H9 (cell line): ENCODE measurements at regions not wholly inside any gene's neighbourhood (a gene's known extent, or its start where the extent isn't known, plus 50 kb on each side); places are given as distances from the start of the nearest gene placed in this dataset.

Experiments used
- DNase-seq: peaks from one replicate; pipeline ENCODE4 v3.0.0-alpha.2; 2017
- H2AFZ ChIP-seq: one replicate; pipeline ENCODE4 v1.6.1; 2013; ENCODE audit warnings: mild to moderate bottlenecking, low read length, control low read depth, moderate library complexity
- H2AK5ac ChIP-seq: 2 replicates; pipeline ENCODE4 v1.6.1; 2013; ENCODE audit warnings: low read length, control low read depth, mixed read lengths; ENCODE audit not compliant: insufficient read length
- H2BK120ac ChIP-seq: one replicate; pipeline ENCODE4 v1.6.1; 2013; ENCODE audit warnings: low read depth, mild to moderate bottlenecking, low read length, control low read depth, inconsistent platforms; ENCODE audit not compliant: poor library complexity, severe bottlenecking
- H2BK12ac ChIP-seq: 2 replicates; pipeline ENCODE4 v1.6.1; 2013; ENCODE audit warnings: low read length, control low read depth, mixed read lengths, low read depth; ENCODE audit not compliant: insufficient read length
- H2BK15ac ChIP-seq: 2 replicates; pipeline ENCODE4 v1.6.1; 2013; ENCODE audit warnings: low read depth, low read length, control low read depth
- H2BK20ac ChIP-seq: one replicate; pipeline ENCODE4 v1.6.1; 2013; ENCODE audit warnings: low read depth, mild to moderate bottlenecking, low read length, control low read depth, inconsistent platforms; ENCODE audit not compliant: poor library complexity, severe bottlenecking
- H2BK5ac ChIP-seq: 2 replicates; pipeline ENCODE4 v1.6.1; 2013; ENCODE audit warnings: low read length, control low read depth, mixed read lengths; ENCODE audit not compliant: insufficient read length
- H3K14ac ChIP-seq: 2 replicates; pipeline ENCODE4 v1.6.1; 2013; ENCODE audit warnings: low read length, control low read depth; ENCODE audit not compliant: insufficient read depth
- H3K18ac ChIP-seq: 2 replicates; pipeline ENCODE4 v1.6.1; 2013; ENCODE audit warnings: low read depth, mild to moderate bottlenecking, mixed read lengths, low read length, control low read depth; ENCODE audit not compliant: insufficient read length
- H3K23ac ChIP-seq: 2 replicates; pipeline ENCODE4 v1.6.1; 2013; ENCODE audit warnings: low read length, control low read depth, mixed read lengths, low read depth; ENCODE audit not compliant: insufficient read length
- H3K23me2 ChIP-seq: 2 replicates; pipeline ENCODE4 v1.6.1; 2013; ENCODE audit warnings: low read depth, mild to moderate bottlenecking, mixed read lengths, low read length, control low read depth; ENCODE audit not compliant: insufficient read length, poor library complexity, severe bottlenecking
- H3K27ac ChIP-seq: 2 replicates; pipeline ENCODE4 v1.5.1; 2013; ENCODE audit warnings: low read length, control low read depth, mixed read lengths, low read depth; ENCODE audit not compliant: insufficient read length
- H3K27me3 ChIP-seq: 2 replicates; pipeline ENCODE4 v1.6.1; 2013; ENCODE audit warnings: low read length, control low read depth, inconsistent platforms; ENCODE audit not compliant: insufficient read depth
- H3K4ac ChIP-seq: 2 replicates; pipeline ENCODE4 v1.6.1; 2013; ENCODE audit warnings: low read depth, mild to moderate bottlenecking, control low read depth, inconsistent platforms, low read length, moderate library complexity
- H3K4me1 ChIP-seq: 2 replicates; pipeline ENCODE4 v1.6.1; 2013; ENCODE audit warnings: low read length, control low read depth, inconsistent platforms; ENCODE audit not compliant: insufficient read depth
- H3K4me2 ChIP-seq: 2 replicates; pipeline ENCODE4 v1.6.1; 2013; ENCODE audit warnings: low read length, control low read depth, mixed read lengths; ENCODE audit not compliant: insufficient read length, insufficient read depth
- H3K56ac ChIP-seq: 2 replicates; pipeline ENCODE4 v1.6.1; 2013; ENCODE audit warnings: low read depth, mild to moderate bottlenecking, mixed read lengths, low read length, control low read depth; ENCODE audit not compliant: insufficient read length
- H3K79me1 ChIP-seq: 2 replicates; pipeline ENCODE4 v1.6.1; 2013; ENCODE audit warnings: low read depth, mild to moderate bottlenecking, moderate library complexity, low read length, control low read depth, inconsistent platforms; ENCODE audit not compliant: insufficient read depth, poor library complexity, severe bottlenecking
- H3K79me2 ChIP-seq: 2 replicates; pipeline ENCODE4 v1.6.1; 2013; ENCODE audit warnings: low read length, control low read depth, inconsistent platforms; ENCODE audit not compliant: insufficient read depth
- H3K9ac ChIP-seq: 2 replicates; pipeline ENCODE4 v1.6.1; 2013; ENCODE audit warnings: low read length, control low read depth, mixed read lengths; ENCODE audit not compliant: insufficient read length; ENCODE audit errors: extremely low read depth
- H3K9me3 ChIP-seq: one replicate; pipeline ENCODE4 v1.6.1; 2013; ENCODE audit warnings: low read depth, low read length, inconsistent platforms; ENCODE audit not compliant: control insufficient read depth
- H3T11ph ChIP-seq: one replicate; pipeline ENCODE4 v1.6.1; 2013; ENCODE audit warnings: mild to moderate bottlenecking, low read length, control low read depth, inconsistent platforms
- H4K20me1 ChIP-seq: one replicate; pipeline ENCODE4 v1.6.1; 2013; ENCODE audit not compliant: control insufficient read depth, insufficient read length, insufficient read depth
- H4K5ac ChIP-seq: 2 replicates; pipeline ENCODE4 v1.6.1; 2013; ENCODE audit warnings: low read depth, mild to moderate bottlenecking, mixed read lengths, low read length, control low read depth; ENCODE audit not compliant: insufficient read length
- H4K8ac ChIP-seq: replicated peaks from 2 replicates; pipeline ENCODE4 v1.6.1; 2013; ENCODE audit warnings: low read length, control low read depth, mixed read lengths, low read depth; ENCODE audit not compliant: insufficient read length
- H4K91ac ChIP-seq: 2 replicates; pipeline ENCODE4 v1.6.1; 2013; ENCODE audit warnings: low read depth, mild to moderate bottlenecking, moderate library complexity, mixed read lengths, low read length, control low read depth; ENCODE audit not compliant: insufficient read length
- H3K27ac Mint-ChIP-seq, 3 experiments: 2 replicates in 2 of 3; 3 replicates in 1 of 3; pipeline ENCODE4 v1.8.0; 2020 to 2021; ENCODE audit warnings: mixed read lengths in 3 of 3, mild to moderate bottlenecking in 1 of 3, moderate library complexity in 1 of 3
- H3K27me3 Mint-ChIP-seq: 2 replicates; pipeline ENCODE4 v1.8.0; 2021; ENCODE audit warnings: low read depth, mild to moderate bottlenecking, moderate library complexity, mixed read lengths
- H3K36me3 Mint-ChIP-seq, 3 experiments: 2 replicates in 2 of 3; 3 replicates in 1 of 3; pipeline ENCODE4 v1.8.0; 2020 to 2021; ENCODE audit warnings: low read depth in 3 of 3, mixed read lengths in 3 of 3; ENCODE audit not compliant: insufficient read depth in 1 of 3
- H3K4me1 Mint-ChIP-seq, 2 experiments: 2 replicates each; pipeline ENCODE4 v1.8.0; 2020; ENCODE audit warnings: mixed read lengths in 2 of 2
- H3K4me3 Mint-ChIP-seq, 2 experiments: 2 replicates in 1 of 2; 3 replicates in 1 of 2; pipeline ENCODE4 v1.8.0; 2020 to 2021; ENCODE audit warnings: mild to moderate bottlenecking in 2 of 2, mixed read lengths in 2 of 2, moderate library complexity in 1 of 2
- H3K9me3 Mint-ChIP-seq, 2 experiments: 2 replicates in 1 of 2; 3 replicates in 1 of 2; pipeline ENCODE4 v1.8.0; 2020; ENCODE audit warnings: mild to moderate bottlenecking in 2 of 2, mixed read lengths in 2 of 2, moderate library complexity in 1 of 2
- CTCF ChIP-seq: fragments of 200-600 bp; sonication (generic); conservative IDR thresholded peaks from 3 replicates; pipeline ENCODE4 v1.8.0; 2021; ENCODE audit warnings: antibody characterized with exemption, mild to moderate bottlenecking
- WGBS: extraction: QIAGEN DNeasy Blood & Tissue Kit; methylation state at CpG from one replicate; pipeline ENCODE4 v1.1.7; 2013; ENCODE audit warnings: missing lambda C conversion rate, low lambda C conversion rate, mixed read lengths; ENCODE audit not compliant: insufficient read length; ENCODE audit errors: extremely low coverage; 5-methylcytosine and 5-hydroxymethylcytosine counted together

DNA sequence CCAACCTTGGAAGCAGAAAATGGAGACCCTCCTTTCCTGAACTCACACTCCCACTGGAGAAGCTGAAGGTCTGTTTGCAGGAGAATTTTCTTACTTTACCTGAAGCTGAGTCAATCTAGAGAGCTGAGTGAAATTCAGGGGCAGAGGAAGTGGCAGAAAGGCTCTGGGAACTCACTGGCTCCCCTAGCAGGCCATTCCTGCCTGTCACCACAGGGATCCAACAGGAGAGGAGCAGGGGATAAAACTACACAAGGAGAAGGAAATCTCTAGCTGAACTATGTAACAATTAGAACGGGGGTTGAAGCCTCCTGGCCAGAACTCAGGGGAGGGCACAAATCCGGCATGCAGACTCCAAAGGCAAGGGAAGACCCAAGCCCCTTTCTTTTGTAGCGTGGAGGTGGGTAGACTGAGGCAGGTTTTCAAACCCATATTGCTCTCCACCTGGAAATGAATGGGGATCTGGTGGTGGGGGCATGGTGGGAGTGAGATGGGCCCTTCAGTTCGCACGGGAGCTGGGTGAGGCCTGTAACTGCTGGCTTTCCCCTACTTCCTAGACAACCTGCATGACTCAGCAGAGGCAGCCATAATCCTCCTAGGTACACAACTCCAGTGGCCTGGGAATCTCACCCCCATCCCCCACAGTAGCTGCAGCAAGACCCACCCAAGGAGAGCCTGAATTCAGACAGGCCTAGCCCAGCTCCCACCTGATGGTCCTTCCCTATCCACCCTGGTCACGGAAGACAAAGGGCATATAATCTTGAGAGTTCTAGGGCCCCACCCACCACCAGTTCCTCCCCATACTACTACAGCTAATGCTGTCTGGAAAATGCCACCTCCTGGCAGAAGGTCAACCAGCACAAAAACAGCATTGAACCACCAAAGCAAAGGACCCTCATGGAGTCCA, 158.1 kb downstream of the LTN1 start:
- Histone ChIP-seq H2AFZ (no peak overlapping the region), H4K5ac (no peak overlapping the region), H4K8ac (no peak overlapping the region), H2AK5ac (no peak overlapping the region), H3K23me2 (no peaks in the 10 kb centered on the region), H2BK20ac (no peak overlapping the region), H3K27me3 (no peaks in the 10 kb centered on the region), H3K4me1 (no peaks in the 10 kb centered on the region), H3K79me2 (no peaks in the 10 kb centered on the region), H3K9me3 (no peaks in the 10 kb centered on the region), H3K9ac (no peak overlapping the region), H3K27ac (no peak overlapping the region), H3K4me2 (no peak overlapping the region), H2BK120ac (no peak overlapping the region), H2BK5ac (no peak overlapping the region), H3K56ac (no peak overlapping the region), H4K20me1 (no peaks in the 10 kb centered on the region), H3K14ac (no peak overlapping the region), H2BK12ac (no peak overlapping the region), H4K91ac (no peak overlapping the region), H3K79me1 (no peaks in the 10 kb centered on the region), H3K18ac (no peak overlapping the region), H2BK15ac (no peak overlapping the region), H3T11ph (no peak overlapping the region), H3K23ac (no peak overlapping the region), H3K4ac (no peak overlapping the region)
- Mint-ChIP-seq H3K27ac (peak overlapping the region in 1 of 3 experiments; percentile 47; a peak in 1 of 7 replicates), H3K27me3 (no peaks in the 10 kb centered on the region), H3K4me3 (no peak overlapping the region), H3K4me1 (peaks cover 12 to 21% of the 10 kb centered on the region in 2 experiments), H3K9me3 (no peaks in the 10 kb centered on the region), H3K36me3 (0 out of 7 replicates have a peak, but pooled peaks cover 0 to 4% (median 3%) of the 10 kb centered on the region in 3 experiments)
- TF ChIP-seq CTCF = peak; percentile 34; the same call in 2 of the 3 replicates
- WGBS = no CpG with 5 or more reads among the region's 6 CpGs
- DNase-seq = no peak
